ENCODE measurements at regions not wholly inside any gene's neighbourhood (a gene's known extent, or its start where the extent isn't known, plus 50 kb on each side); places are given as distances from the start of the nearest gene placed in this dataset.

GRCh38 chr2:122636097-122636496 lies 880.6 kb downstream of the TSN start (continued):
- TF ChIP-seq SUZ12 (IDR thresholded peaks at IDR 0.05; ENCODE audit: low read length) (no peak), TAF1 (IDR thresholded peaks at IDR 0.05; ENCODE audit: low read depth, low read length) (no peak), CHD7 (IDR thresholded peaks at IDR 0.05; ENCODE audit: insufficient replicate concordance, low read length) (no peak), ATF2 (IDR thresholded peaks at IDR 0.05; ENCODE audit: low read length) (no peak), CBX8 (IDR thresholded peaks at IDR 0.05; ENCODE audit: borderline replicate concordance, low read depth, low read length) (no peak), SP4 (IDR thresholded peaks at IDR 0.05; ENCODE audit: low read length) (no peak), SRF (IDR thresholded peaks at IDR 0.05; ENCODE audit: low read depth, low read length) (no peak), SAP30 (IDR thresholded peaks at IDR 0.05; ENCODE audit: insufficient read depth, insufficient replicate concordance, low read length) (no peak)
